Activated T-cell treated with anti-CD3 and anti-CD28 coated beads for 24 hours (primary cell): ENCODE measurements at regions not wholly inside any gene's neighbourhood (a gene's known extent, or its start where the extent isn't known, plus 50 kb on each side); places are given as distances from the start of the nearest gene placed in this dataset.

Experiments
- DNase-seq: peaks from one replicate; pipeline ENCODE4 v3.0.0-alpha.2; 2020; ENCODE audit warnings: low read depth

GRCh38 chr2:176544557-176544956 is 275.3 kb downstream of the MTX2 start:
- DNase-seq = no peak

DNA sequence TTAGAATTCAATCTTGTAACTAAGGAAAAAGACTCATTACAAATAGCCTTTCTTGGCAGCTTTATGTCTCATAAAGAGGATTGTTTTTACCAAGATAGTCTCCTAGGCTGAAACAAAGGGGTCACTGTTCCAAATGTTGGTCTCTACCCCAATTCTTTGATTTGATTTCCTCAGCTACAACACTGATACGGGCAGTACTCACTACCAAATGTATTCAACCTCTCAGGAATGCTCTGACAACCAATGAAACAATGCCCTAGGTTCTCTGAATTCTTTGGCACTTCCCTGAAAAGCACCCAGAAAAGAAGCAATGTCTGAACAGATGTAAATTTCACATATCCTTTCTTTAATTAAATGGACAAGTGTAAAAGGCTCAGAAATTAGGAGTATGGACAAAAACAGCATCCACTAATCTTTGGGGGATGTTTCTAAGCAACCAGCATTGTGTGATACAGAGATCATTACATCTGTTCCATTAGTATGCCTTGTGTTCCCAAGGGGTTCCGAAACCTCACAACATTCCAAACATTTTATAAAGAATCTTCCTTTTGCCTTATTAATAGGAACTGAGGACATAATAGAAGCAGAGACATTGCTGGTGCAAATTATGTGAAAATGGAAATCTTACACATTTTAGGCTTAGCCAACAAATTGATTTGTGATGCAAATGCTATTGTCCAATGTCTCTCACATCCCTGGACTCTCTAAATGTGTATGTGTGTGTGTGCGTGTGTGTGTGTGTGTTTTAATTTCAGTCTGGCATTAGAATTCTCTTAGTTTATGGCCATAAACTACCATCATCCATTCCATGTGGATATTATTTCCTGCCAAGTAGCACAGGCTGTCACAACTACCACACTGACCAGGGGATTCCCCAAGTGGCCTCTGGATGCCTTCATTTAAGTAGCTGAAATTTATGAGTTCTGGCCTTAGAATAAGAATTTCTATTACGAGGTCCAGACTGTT is 276.0 kb downstream of the MTX2 start:
- DNase-seq = no peak

- DNase-seq = no peak
These were observed 277.3 kb downstream of the MTX2 start for GRCh38 chr2:176546550-176546949.

DNA sequence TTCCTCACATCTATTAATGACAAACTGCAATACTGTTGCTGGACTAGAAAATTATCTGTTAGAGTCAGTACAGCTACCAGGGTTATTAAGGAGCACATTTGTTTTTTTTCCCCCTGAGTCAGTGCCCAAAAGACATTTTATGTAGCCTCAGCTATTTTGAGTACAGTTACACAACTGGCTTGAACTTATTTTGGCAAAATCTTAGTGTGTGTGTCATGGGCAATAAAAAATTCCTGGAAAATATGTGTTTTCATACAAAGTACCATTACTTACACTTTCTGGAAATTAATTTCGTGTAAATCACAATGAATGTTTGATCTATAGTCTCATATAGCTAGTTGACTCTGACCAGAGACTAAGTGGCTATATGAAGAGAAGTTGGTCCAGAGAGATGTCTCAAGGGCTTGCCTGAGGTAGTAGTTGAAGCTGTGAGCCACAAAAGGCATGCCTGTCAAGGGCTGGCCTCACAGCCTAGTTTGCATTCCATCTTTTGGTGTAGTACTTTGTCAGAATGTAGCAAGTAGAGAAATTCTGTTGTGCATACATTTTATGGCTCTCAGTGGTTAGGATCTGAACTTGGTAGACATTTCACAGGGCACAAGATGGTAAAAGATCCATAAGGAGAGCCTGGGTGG is 283.4 kb downstream of the MTX2 start:
- DNase-seq = no peak

- no peak for DNase-seq
These were observed 284.5 kb downstream of the MTX2 start for GRCh38 chr2:176553685-176554100.

DNA sequence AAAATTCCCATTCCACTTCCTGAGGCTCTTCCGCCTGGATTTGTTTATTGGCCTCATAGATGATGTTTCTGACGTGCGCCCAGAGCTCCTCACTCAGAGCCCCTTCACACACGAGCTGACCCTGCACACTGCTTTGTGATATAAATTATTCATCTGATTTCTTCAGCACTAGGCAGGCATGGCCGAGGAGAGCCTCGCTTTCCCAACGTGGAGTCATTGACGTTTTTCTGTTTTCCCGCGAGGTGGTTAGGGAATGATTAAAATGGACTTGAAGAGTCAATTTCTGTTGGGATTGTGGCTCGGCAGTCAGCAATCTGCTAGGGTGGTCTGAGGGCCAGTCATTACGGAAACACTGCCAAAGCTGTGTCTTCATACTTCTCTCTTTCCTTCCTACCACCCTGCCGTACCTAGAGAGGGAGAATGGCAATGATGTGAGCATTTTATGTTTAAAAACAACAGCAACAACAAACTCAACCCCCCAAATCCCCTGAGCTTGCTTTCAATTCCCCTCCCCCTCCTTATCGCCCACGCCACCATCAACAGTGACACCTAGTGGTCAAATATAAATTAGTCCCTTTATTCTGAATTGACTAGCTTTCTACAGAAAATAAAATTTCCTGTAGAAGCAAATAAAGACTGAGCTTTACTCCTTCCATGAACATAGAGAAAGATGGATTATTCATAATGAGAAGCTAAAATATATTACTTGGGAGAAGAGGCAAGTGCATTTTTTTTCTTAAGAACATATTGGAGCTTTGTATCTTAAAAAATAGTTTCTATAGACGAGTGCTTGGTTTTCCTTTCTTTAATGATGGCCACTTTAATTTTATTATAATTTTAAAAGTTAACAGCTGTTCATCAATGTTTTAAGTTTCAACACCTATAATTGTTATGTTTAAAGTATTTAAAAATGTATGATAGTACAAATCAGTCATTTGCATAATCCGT is 285.1 kb downstream of the MTX2 start:
- no peak for DNase-seq

DNA sequence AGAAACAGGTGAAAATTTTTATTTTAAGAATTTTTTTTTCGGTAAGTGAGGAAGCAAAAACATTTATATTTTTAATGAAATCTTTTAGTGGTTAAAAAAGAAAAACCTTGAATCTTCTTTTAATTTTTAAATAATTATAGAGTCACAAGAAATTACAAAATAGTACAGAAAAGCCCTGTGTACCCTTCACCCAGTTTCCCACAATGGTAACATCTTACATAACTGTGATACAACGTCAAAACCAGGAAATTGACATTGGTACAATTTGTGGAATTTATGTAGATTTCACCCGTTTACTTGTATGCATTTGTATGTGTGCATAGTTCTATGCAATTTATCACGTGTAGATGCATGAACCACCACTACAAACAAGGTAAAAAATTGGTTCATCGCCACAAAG is 285.9 kb downstream of the MTX2 start:
- no peak for DNase-seq

GRCh38 chr2:176555781-176556180 is 286.5 kb downstream of the MTX2 start:
- DNase-seq = no peak

- no peak for DNase-seq
These were observed 287.1 kb downstream of the MTX2 start for GRCh38 chr2:176556373-176556772.

GRCh38 chr2:176557821-176558220 is 288.6 kb downstream of the MTX2 start:
- no peak for DNase-seq

- DNase-seq = no peak
These were observed 289.4 kb downstream of the MTX2 start for GRCh38 chr2:176558574-176559140.

DNA sequence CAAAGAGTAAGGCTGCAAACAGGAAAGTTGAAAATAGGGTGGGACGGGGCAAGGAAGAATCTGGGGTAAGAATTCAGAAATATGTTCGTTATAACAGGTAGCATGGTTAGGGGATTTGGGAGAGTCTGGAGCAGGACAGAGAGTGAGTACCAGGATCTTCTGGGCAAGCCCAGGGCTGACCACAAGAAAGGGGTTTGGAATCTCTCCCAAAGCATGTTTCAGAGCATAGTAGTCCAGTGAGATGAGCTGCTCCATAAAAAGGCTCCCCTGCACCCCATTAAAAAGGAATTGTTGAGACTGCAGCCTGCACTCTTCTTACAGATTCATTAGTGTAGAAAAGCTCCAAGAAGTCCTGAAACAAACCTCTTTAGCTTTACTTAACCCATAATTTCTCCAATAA is 291.1 kb downstream of the MTX2 start:
- no peak for DNase-seq

GRCh38 chr2:176561706-176562105 is 292.5 kb downstream of the MTX2 start:
- no peak for DNase-seq

DNA sequence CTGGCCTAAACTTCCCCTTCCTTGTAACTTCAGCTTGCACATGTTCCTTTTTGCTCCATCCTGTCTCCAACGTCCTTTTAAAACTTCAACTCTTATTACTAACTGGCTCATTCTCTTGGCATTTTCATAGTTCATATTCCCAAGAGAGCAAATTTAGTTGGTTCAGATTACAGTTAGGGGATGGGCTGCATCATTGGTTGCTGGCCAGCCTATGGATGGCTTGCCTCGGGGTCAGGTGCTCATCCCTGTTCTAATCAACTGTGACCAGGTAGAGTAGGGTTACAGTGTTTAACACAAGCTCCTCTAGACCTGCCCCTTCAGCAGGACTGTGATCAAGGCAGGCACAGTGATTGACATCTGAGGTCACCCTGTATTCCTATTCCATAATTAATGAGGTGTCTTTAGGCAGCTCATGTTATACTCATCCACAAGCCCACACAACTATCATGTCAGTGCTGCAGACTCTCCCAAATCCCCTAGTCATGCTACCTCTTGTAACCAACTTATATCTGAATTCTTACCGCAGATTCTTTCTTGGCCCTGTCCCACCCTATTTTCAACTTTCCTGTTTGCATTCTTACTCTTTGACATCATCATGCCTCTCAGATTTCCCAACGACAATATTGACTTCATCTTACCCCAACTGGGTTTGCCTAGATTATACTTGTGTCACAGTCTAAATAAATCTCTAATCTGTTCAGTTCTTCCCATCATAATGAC is 293.3 kb downstream of the MTX2 start:
- no peak for DNase-seq

- no peak for DNase-seq
These were observed 296.5 kb downstream of the MTX2 start for GRCh38 chr2:176565641-176566323.

DNA sequence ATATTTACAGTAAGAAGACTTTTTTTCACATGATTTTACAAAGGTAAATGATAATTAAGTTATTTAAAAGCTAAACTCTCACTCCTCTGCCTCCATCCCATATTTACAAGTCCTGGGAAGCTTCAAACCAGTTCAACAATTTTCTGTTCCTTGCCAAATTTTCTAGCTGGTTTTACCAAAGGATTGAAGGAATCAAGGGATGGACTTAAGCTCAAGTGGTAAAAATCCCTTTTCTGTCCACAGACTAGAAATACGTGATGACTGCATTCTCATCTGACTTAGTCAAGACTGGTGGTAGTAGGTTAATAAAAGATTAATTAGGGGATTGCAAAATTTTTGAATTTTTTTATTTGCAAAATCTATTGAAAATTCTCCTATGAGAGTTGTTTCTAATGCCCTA is 297.3 kb downstream of the MTX2 start:
- DNase-seq = no peak

- no peak for DNase-seq
These were observed 297.7 kb downstream of the MTX2 start for GRCh38 chr2:176566961-176567360.

GRCh38 chr2:176567361-176567760 is 298.1 kb downstream of the MTX2 start:
- DNase-seq = no peak

DNA sequence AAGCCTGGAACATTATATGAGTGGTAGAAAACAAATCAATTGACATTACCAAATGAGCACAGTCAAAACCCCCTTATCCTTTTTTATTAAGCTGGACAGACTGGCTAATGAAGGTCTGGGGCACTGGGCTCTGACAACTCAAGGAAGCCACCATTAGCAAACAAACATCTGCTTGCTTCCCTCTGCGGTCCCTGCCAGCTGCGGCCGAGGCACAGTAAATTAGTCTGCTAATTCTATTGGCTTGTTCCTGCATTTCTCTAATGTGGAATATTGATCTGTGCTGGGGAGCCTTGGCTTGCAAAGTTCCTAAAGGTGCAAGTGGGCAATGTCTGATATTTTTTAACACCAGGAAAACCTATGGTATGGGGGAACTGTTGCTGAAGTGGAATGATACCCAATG is 300.3 kb downstream of the MTX2 start:
- no peak for DNase-seq

GRCh38 chr2:176573612-176574483 is 304.6 kb downstream of the MTX2 start:
- DNase-seq = no peak
